Keratinocyte (primary cell): ENCODE measurements at regions not wholly inside any gene's neighbourhood (a gene's known extent, or its start where the extent isn't known, plus 50 kb on each side); places are given as distances from the start of the nearest gene placed in this dataset.

ENCODE experiments used
- EZH2 ChIP-seq: IDR thresholded peaks from one replicate; pipeline ENCODE4 v1.6.1; 2012; ENCODE audit warnings: inconsistent platforms, mild to moderate bottlenecking, low read length, moderate library complexity
- TF ChIP-seq, protein P1 (sequence below), 3 experiments: IDR thresholded peaks in 1 of 3; conservative IDR thresholded peaks in 1 of 3; optimal IDR thresholded peaks in 1 of 3; 2 replicates in 2 of 3; 3 replicates in 1 of 3; pipeline versions ENCODE3 to v1.5.1; 2011; ENCODE audit warnings: low read length in 3 of 3, mild to moderate bottlenecking in 3 of 3, moderate library complexity in 2 of 3, control low read depth in 1 of 3, inconsistent platforms in 1 of 3; ENCODE audit not compliant: insufficient read depth in 2 of 3; ENCODE audit errors: extremely low read depth in 1 of 3

GRCh38 chr17:34486761-34487160, 92.6 kb upstream of the TMEM132E start:
- TF ChIP-seq EZH2 = no peak
- TF ChIP-seq, protein P1, sequence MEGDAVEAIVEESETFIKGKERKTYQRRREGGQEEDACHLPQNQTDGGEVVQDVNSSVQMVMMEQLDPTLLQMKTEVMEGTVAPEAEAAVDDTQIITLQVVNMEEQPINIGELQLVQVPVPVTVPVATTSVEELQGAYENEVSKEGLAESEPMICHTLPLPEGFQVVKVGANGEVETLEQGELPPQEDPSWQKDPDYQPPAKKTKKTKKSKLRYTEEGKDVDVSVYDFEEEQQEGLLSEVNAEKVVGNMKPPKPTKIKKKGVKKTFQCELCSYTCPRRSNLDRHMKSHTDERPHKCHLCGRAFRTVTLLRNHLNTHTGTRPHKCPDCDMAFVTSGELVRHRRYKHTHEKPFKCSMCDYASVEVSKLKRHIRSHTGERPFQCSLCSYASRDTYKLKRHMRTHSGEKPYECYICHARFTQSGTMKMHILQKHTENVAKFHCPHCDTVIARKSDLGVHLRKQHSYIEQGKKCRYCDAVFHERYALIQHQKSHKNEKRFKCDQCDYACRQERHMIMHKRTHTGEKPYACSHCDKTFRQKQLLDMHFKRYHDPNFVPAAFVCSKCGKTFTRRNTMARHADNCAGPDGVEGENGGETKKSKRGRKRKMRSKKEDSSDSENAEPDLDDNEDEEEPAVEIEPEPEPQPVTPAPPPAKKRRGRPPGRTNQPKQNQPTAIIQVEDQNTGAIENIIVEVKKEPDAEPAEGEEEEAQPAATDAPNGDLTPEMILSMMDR (optimal IDR thresholded peaks at IDR 0.05 in 1 of 3, IDR thresholded peaks at IDR 0.05 in 1 of 3, conservative IDR thresholded peaks at IDR 0.05 in 1 of 3; ENCODE audit: extremely low read depth in 1 of 3, insufficient read depth in 2 of 3, low read length in 3 of 3) = no peak
